ENCODE measurements at regions not wholly inside any gene's neighbourhood (a gene's known extent, or its start where the extent isn't known, plus 50 kb on each side); places are given as distances from the start of the nearest gene placed in this dataset.

DNA sequence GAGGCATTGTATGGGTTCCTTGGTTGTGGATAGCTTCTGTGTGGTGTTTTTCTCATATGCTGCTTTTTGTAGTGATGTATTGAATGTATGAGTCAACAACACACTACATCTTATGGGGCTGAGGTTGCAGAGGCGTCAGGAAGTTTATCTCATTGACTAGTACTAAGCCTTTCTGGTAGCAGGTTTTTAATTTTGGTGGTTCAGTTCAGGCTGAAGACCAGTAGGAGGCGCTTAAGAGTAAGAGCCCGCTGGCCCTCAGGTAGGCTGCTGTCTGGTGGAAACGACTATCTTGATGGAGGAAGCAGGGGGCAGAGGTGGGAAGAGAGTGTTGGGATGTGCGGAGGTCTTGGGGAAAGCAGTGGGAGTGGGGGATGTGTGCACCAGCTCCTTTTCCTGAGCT lies 62.4 kb downstream of the RTP4 start:
- Histone ChIP-seq H3K27ac (ENCODE audit: low read length) (no peak overlapping the region), H3K9me2 (ENCODE audit: insufficient read depth, low read length) (no peaks in the 10 kb centered on the region), H3K9ac (ENCODE audit: low read length) (no peak overlapping the region), H3K9me3 (ENCODE audit: low read length) (no peaks in the 10 kb centered on the region), H3K4me2 (ENCODE audit: low read length) (no peak overlapping the region), H3F3A (ENCODE audit: insufficient read depth, low read length, poor library complexity, severe bottlenecking) (no peaks in the 10 kb centered on the region), H3K27me3 (ENCODE audit: insufficient read depth, low read depth, low read length) (no peaks in the 10 kb centered on the region), H4K20me1 (ENCODE audit: insufficient read depth) (no peaks in the 10 kb centered on the region), H3K36me3 (ENCODE audit: insufficient read depth, low read length) (no peaks in the 10 kb centered on the region), H2AFZ (ENCODE audit: low read depth, low read length) (no peak overlapping the region), H3K79me2 (replicated peaks; ENCODE audit: insufficient read depth, low read length) (no peaks in the 10 kb centered on the region), H3K4me3 (ENCODE audit: low read length) (no peak overlapping the region)
- TF ChIP-seq TAF1 (IDR thresholded peaks at IDR 0.05; ENCODE audit: low read depth) (no peak), RAD21 (conservative IDR thresholded peaks at IDR 0.05) (no peak), SMC3 (conservative IDR thresholded peaks at IDR 0.05; ENCODE audit: poor library complexity) (no peak), MXI1 (conservative IDR thresholded peaks at IDR 0.05; ENCODE audit: poor library complexity, severe bottlenecking) (no peak), EZH2 (IDR thresholded peaks at IDR 0.05; ENCODE audit: borderline replicate concordance, insufficient read depth, low read length, poor library complexity, severe bottlenecking) (no peak)
- TF ChIP-seq, protein P1, sequence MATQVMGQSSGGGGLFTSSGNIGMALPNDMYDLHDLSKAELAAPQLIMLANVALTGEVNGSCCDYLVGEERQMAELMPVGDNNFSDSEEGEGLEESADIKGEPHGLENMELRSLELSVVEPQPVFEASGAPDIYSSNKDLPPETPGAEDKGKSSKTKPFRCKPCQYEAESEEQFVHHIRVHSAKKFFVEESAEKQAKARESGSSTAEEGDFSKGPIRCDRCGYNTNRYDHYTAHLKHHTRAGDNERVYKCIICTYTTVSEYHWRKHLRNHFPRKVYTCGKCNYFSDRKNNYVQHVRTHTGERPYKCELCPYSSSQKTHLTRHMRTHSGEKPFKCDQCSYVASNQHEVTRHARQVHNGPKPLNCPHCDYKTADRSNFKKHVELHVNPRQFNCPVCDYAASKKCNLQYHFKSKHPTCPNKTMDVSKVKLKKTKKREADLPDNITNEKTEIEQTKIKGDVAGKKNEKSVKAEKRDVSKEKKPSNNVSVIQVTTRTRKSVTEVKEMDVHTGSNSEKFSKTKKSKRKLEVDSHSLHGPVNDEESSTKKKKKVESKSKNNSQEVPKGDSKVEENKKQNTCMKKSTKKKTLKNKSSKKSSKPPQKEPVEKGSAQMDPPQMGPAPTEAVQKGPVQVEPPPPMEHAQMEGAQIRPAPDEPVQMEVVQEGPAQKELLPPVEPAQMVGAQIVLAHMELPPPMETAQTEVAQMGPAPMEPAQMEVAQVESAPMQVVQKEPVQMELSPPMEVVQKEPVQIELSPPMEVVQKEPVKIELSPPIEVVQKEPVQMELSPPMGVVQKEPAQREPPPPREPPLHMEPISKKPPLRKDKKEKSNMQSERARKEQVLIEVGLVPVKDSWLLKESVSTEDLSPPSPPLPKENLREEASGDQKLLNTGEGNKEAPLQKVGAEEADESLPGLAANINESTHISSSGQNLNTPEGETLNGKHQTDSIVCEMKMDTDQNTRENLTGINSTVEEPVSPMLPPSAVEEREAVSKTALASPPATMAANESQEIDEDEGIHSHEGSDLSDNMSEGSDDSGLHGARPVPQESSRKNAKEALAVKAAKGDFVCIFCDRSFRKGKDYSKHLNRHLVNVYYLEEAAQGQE (IDR thresholded peaks at IDR 0.05; ENCODE audit: borderline replicate concordance): no peak
